RWPE2 (cell line): ENCODE measurements at regions not wholly inside any gene's neighbourhood (a gene's known extent, or its start where the extent isn't known, plus 50 kb on each side); places are given as distances from the start of the nearest gene placed in this dataset.

Experiments used
- ATAC-seq: fragments of 200-7000 bp; cut with Tn5 transposase; 3 replicates; pipeline ENCODE4 v1.9.1; 2021; ENCODE audit warnings: low read depth
- DNase-seq: peaks from one replicate; pipeline ENCODE4 v3.0.0-alpha.2; 2020; ENCODE audit warnings: low spot score
- H3K27ac ChIP-seq: fragments of 450-650 bp; 2 replicates; pipeline ENCODE4 v1.5.1; 2017; ENCODE audit warnings: mild to moderate bottlenecking; ENCODE audit not compliant: poor library complexity, severe bottlenecking
- H3K27me3 ChIP-seq: fragments of 250-450 bp; sonication (Bioruptor Pico); 2 replicates; pipeline ENCODE4 v1.5.1; 2021; ENCODE audit warnings: mild to moderate bottlenecking, moderate library complexity; ENCODE audit not compliant: insufficient read depth, poor library complexity, severe bottlenecking
- H3K36me3 ChIP-seq: fragments of 250-450 bp; sonication (Bioruptor Pico); 2 replicates; pipeline ENCODE4 v1.5.1; 2020; ENCODE audit warnings: low read depth, mild to moderate bottlenecking, moderate library complexity
- H3K4me1 ChIP-seq: fragments of 250-450 bp; sonication (Bioruptor Pico); 2 replicates; pipeline ENCODE4 v1.5.1; 2021; ENCODE audit warnings: mild to moderate bottlenecking, moderate library complexity; ENCODE audit not compliant: insufficient read depth, poor library complexity, severe bottlenecking
- H3K4me3 ChIP-seq: fragments of 250-450 bp; sonication (Bioruptor Pico); 2 replicates; pipeline ENCODE4 v1.5.1; 2021; ENCODE audit warnings: mild to moderate bottlenecking, moderate library complexity; ENCODE audit not compliant: severe bottlenecking
- H3K9me3 ChIP-seq: fragments of 250-450 bp; sonication (Bioruptor Pico); 2 replicates; pipeline ENCODE4 v1.5.1; 2021; ENCODE audit warnings: mild to moderate bottlenecking, moderate library complexity; ENCODE audit not compliant: severe bottlenecking
- CTCF ChIP-seq: fragments of 450-650 bp; IDR thresholded peaks from one replicate; pipeline ENCODE4 v1.5.1; 2017; ENCODE audit warnings: mild to moderate bottlenecking, moderate library complexity; ENCODE audit not compliant: poor library complexity, severe bottlenecking

- no peak for TF ChIP-seq CTCF
- no peaks in the 10 kb centered on the region for H3K36me3 ChIP-seq
- H3K4me3 ChIP-seq, result no peak overlapping the region
- H3K9me3 ChIP-seq, result no peaks in the 10 kb centered on the region
- no peak for DNase-seq
- no peaks in the 10 kb centered on the region for H3K27me3 ChIP-seq
- H3K27ac ChIP-seq, result no peak overlapping the region
- H3K4me1 ChIP-seq, result no peaks in the 10 kb centered on the region
- no peak for ATAC-seq
Observed at GRCh38 chr18:37717656-37718055, 152.1 kb upstream of the CELF4 start.

GRCh38 chr18:37717098-37717497 lies 151.5 kb upstream of the CELF4 start:
- ATAC-seq (no peak), DNase-seq (no peak)
- Histone ChIP-seq H3K9me3 (no peaks in the 10 kb centered on the region), H3K4me3 (no peak overlapping the region), H3K4me1 (no peaks in the 10 kb centered on the region), H3K36me3 (no peaks in the 10 kb centered on the region), H3K27ac (no peak overlapping the region), H3K27me3 (no peaks in the 10 kb centered on the region)
- no peak for TF ChIP-seq CTCF

- DNase-seq (no peak), ATAC-seq (no peak)
- Histone ChIP-seq H3K4me3 (no peak overlapping the region), H3K4me1 (no peaks in the 10 kb centered on the region), H3K36me3 (no peaks in the 10 kb centered on the region), H3K27me3 (no peaks in the 10 kb centered on the region), H3K27ac (no peak overlapping the region), H3K9me3 (no peaks in the 10 kb centered on the region)
- no peak for TF ChIP-seq CTCF
Observed at GRCh38 chr18:37716106-37716735, 150.6 kb upstream of the CELF4 start.

- ATAC-seq, result no peak
- H3K27me3 ChIP-seq, result no peaks in the 10 kb centered on the region
Observed at GRCh38 chr18:37714691-37715090, 149.1 kb upstream of the CELF4 start.

More at GRCh38 chr18:37714691-37715090, 149.1 kb upstream of the CELF4 start:
- H3K4me3 ChIP-seq, result no peak overlapping the region
- no peak for DNase-seq
- H3K36me3 ChIP-seq, result no peaks in the 10 kb centered on the region
- H3K4me1 ChIP-seq, result no peaks in the 10 kb centered on the region
- no peak for TF ChIP-seq CTCF
- no peak overlapping the region for H3K27ac ChIP-seq
- H3K9me3 ChIP-seq, result no peaks in the 10 kb centered on the region
